GM23338 (cell line): ENCODE measurements at regions not wholly inside any gene's neighbourhood (a gene's known extent, or its start where the extent isn't known, plus 50 kb on each side); places are given as distances from the start of the nearest gene placed in this dataset.

Experiments used
- ATAC-seq: fragments of 200-7000 bp; cut with Tn5 transposase; 3 replicates; pipeline ENCODE4 v1.9.1; 2020
- DNase-seq: peaks from one replicate; pipeline ENCODE4 v3.0.0-alpha.2; 2015; ENCODE audit warnings: low spot score
- H2AFZ ChIP-seq: fragments of 200-600 bp; sonication (generic); 2 replicates; pipeline ENCODE4 v1.8.0; 2016; ENCODE audit warnings: antibody characterized with exemption, mild to moderate bottlenecking, moderate library complexity
- H3F3A ChIP-seq: fragments of 200-600 bp; sonication (generic); replicated peaks from 2 replicates; pipeline ENCODE4 v1.8.0; 2017; ENCODE audit warnings: antibody characterized with exemption, mixed run types, low read depth
- H3K27ac ChIP-seq: fragments of 200-600 bp; sonication (generic); 2 replicates; pipeline ENCODE4 v1.6.1; 2016; ENCODE audit warnings: low read depth
- H3K27me3 ChIP-seq: fragments of 200-600 bp; sonication (generic); 2 replicates; pipeline ENCODE4 v1.8.0; 2016; ENCODE audit warnings: mild to moderate bottlenecking, mixed run types, moderate library complexity; ENCODE audit not compliant: insufficient read depth
- H3K36me3 ChIP-seq: fragments of 200-600 bp; sonication (generic); 2 replicates; pipeline ENCODE4 v1.8.0; 2016; ENCODE audit warnings: mild to moderate bottlenecking; ENCODE audit not compliant: insufficient read depth
- H3K4me1 ChIP-seq: fragments of 200-600 bp; sonication (generic); 2 replicates; pipeline ENCODE4 v1.8.0; 2016; ENCODE audit warnings: mild to moderate bottlenecking, moderate library complexity; ENCODE audit not compliant: insufficient read depth
- H3K4me2 ChIP-seq: fragments of 200-600 bp; sonication (generic); 2 replicates; pipeline ENCODE4 v1.7.1; 2017; ENCODE audit warnings: mixed run types
- H3K4me3 ChIP-seq: fragments of 200-600 bp; sonication (generic); 2 replicates; pipeline ENCODE4 v1.6.1; 2016; ENCODE audit warnings: mixed run types
- H3K79me2 ChIP-seq: fragments of 200-600 bp; sonication (generic); replicated peaks from 2 replicates; pipeline ENCODE4 v1.8.0; 2017; ENCODE audit warnings: mild to moderate bottlenecking; ENCODE audit not compliant: insufficient read depth
- H3K9me2 ChIP-seq: fragments of 200-600 bp; sonication (generic); 2 replicates; pipeline ENCODE4 v1.8.0; 2017; ENCODE audit not compliant: insufficient read depth
- H4K20me1 ChIP-seq: fragments of 200-600 bp; sonication (generic); replicated peaks from 2 replicates; pipeline ENCODE4 v1.8.0; 2017; ENCODE audit warnings: mild to moderate bottlenecking; ENCODE audit not compliant: insufficient read depth
- H3K27ac Mint-ChIP-seq: 2 replicates; pipeline ENCODE4 v1.8.0; 2020; ENCODE audit warnings: inconsistent platforms, mild to moderate bottlenecking, moderate library complexity, mixed read lengths
- H3K27me3 Mint-ChIP-seq: 3 replicates; pipeline ENCODE4 v1.8.0; 2022; ENCODE audit warnings: low read depth, mild to moderate bottlenecking, moderate library complexity, mixed read lengths, inconsistent platforms; ENCODE audit not compliant: insufficient read depth, poor library complexity
- H3K36me3 Mint-ChIP-seq: 3 replicates; pipeline ENCODE4 v1.8.0; 2021; ENCODE audit warnings: low read depth, mild to moderate bottlenecking, inconsistent platforms, moderate library complexity, mixed read lengths
- H3K4me1 Mint-ChIP-seq: 3 replicates; pipeline ENCODE4 v1.8.0; 2020; ENCODE audit warnings: mild to moderate bottlenecking, inconsistent platforms, mixed read lengths
- H3K4me3 Mint-ChIP-seq: 3 replicates; pipeline ENCODE4 v1.8.0; 2021; ENCODE audit warnings: moderate library complexity, mild to moderate bottlenecking, inconsistent platforms, mixed read lengths
- H3K9me3 Mint-ChIP-seq: 3 replicates; pipeline ENCODE4 v1.8.0; 2020; ENCODE audit warnings: moderate library complexity, mild to moderate bottlenecking, inconsistent platforms, mixed read lengths
- CREB1 ChIP-seq: fragments of 250-450 bp; sonication (Bioruptor Pico); IDR thresholded peaks from 2 replicates; pipeline ENCODE4 v1.5.0; 2020; ENCODE audit warnings: low read depth, mild to moderate bottlenecking, moderate library complexity
- EZH2 ChIP-seq: fragments of 200-600 bp; sonication (generic); IDR thresholded peaks from one replicate; pipeline ENCODE4 v1.8.0; 2017; ENCODE audit warnings: antibody characterized with exemption, mild to moderate bottlenecking, low read depth; ENCODE audit not compliant: unreplicated experiment
- EZH2phosphoT487 ChIP-seq: fragments of 200-600 bp; sonication (generic); IDR thresholded peaks from one replicate; pipeline ENCODE4 v1.8.1; 2018; ENCODE audit warnings: antibody characterized with exemption; ENCODE audit not compliant: unreplicated experiment
- JUNB ChIP-seq: IDR thresholded peaks from one replicate; pipeline ENCODE4 v1.6.1; 2016; ENCODE audit warnings: antibody characterized with exemption; ENCODE audit not compliant: unreplicated experiment
- NANOG ChIP-seq: IDR thresholded peaks from 2 replicates; pipeline ENCODE4 v1.6.1; 2016; ENCODE audit warnings: antibody characterized with exemption, borderline replicate concordance
- POLR2AphosphoS5 ChIP-seq: IDR thresholded peaks from 2 replicates; pipeline ENCODE4 v1.6.1; 2016; ENCODE audit warnings: antibody characterized with exemption, low read depth
- STAT1 ChIP-seq: IDR thresholded peaks from one replicate; pipeline ENCODE4 v1.6.1; 2016; ENCODE audit warnings: antibody characterized with exemption; ENCODE audit not compliant: unreplicated experiment
- TF ChIP-seq, protein P1 (sequence below), 2 experiments: fragments of 200-600 bp in 1 of 2; sonication (generic) in 1 of 2; conservative IDR thresholded peaks; 2 replicates each; pipeline versions ENCODE4 v1.5.1 to v1.6.1; 2016 to 2017; ENCODE audit warnings: antibody characterized with exemption in 2 of 2, low read depth in 2 of 2, mild to moderate bottlenecking in 2 of 2, moderate library complexity in 1 of 2
- TF ChIP-seq, protein P2 (sequence below): IDR thresholded peaks from one replicate; pipeline ENCODE4 v1.6.1; 2018; ENCODE audit warnings: antibody characterized with exemption; ENCODE audit not compliant: unreplicated experiment
- TF ChIP-seq, protein P3 (sequence below): IDR thresholded peaks from 2 replicates; pipeline ENCODE4 v1.6.1; 2016; ENCODE audit warnings: antibody characterized with exemption

DNA sequence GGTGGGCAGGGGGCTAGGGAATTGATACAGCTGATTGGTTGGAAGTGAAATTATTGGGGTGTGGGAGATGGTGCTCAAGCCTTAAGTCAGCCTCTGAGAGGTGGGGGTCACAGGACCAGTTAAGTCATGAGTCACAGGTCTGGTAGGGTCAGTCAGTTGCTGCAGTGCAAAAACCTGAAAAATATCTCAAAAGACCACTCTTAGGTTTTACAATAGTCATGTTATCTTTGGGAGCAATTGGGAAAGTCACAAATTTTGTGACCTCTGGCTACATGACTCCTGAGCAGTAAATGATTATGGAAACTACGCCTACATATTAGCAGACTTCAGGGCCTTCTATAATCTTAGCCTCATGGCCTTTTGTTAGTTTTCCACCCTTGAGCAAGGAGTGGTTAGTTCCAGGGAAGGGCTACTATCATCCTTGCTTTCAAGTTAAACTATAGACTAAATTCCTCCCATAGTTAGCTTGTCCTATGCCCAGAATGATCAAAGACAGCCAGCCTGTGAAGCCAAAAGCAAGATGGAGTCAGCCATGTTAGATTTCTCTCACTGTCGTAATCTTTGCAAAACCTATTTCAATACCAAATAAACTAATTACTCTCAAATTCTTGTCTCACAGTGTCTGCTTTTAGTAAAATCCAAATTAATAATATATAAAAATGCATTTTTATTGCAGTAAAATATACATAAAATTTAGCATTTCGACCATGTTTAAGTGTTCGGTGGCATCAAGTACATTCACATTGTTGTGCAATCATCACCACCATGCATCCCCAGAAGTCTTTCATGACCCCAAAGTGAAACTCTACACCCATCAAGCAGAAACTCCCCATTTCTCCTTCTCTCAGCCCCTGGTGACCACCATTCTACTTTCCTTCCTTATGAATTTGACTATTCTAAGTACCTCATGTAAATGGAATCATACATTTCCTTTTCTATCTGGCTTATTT lies 60.9 kb upstream of the CD2AP start (continued):
- TF ChIP-seq POLR2AphosphoS5: no peak
- TF ChIP-seq, protein P1, sequence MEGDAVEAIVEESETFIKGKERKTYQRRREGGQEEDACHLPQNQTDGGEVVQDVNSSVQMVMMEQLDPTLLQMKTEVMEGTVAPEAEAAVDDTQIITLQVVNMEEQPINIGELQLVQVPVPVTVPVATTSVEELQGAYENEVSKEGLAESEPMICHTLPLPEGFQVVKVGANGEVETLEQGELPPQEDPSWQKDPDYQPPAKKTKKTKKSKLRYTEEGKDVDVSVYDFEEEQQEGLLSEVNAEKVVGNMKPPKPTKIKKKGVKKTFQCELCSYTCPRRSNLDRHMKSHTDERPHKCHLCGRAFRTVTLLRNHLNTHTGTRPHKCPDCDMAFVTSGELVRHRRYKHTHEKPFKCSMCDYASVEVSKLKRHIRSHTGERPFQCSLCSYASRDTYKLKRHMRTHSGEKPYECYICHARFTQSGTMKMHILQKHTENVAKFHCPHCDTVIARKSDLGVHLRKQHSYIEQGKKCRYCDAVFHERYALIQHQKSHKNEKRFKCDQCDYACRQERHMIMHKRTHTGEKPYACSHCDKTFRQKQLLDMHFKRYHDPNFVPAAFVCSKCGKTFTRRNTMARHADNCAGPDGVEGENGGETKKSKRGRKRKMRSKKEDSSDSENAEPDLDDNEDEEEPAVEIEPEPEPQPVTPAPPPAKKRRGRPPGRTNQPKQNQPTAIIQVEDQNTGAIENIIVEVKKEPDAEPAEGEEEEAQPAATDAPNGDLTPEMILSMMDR (conservative IDR thresholded peaks at IDR 0.05; ENCODE audit: low read depth in 2 of 2): no peak

DNA sequence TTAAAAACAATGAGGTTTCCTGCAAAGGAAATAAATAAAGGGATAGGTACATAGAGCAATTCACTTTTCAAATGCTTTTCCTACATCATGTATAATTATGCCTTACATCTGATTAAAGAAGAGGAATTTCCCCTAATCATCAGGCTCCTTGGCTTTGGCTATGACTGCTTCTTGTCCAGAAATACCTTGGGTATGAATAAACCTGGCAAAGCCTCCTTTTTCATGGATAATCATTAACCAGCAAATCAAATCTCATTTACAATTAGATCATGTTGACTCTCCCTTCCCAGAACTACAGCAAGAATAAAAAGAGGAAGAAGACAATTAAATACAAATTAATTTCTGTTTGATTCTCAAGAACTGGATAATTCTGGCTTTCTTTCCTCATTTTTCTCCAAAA lies 58.0 kb upstream of the CD2AP start:
- Mint-ChIP-seq H3K27ac (no peak overlapping the region), H3K4me3 (no peak overlapping the region)
- TF ChIP-seq CREB1 (CRISPR knock-in tag) (no peak), JUNB (no peak), EZH2 (no peak), POLR2AphosphoS5 (no peak), NANOG (no peak), EZH2phosphoT487 (no peak), STAT1 (no peak)
- TF ChIP-seq, protein P2, sequence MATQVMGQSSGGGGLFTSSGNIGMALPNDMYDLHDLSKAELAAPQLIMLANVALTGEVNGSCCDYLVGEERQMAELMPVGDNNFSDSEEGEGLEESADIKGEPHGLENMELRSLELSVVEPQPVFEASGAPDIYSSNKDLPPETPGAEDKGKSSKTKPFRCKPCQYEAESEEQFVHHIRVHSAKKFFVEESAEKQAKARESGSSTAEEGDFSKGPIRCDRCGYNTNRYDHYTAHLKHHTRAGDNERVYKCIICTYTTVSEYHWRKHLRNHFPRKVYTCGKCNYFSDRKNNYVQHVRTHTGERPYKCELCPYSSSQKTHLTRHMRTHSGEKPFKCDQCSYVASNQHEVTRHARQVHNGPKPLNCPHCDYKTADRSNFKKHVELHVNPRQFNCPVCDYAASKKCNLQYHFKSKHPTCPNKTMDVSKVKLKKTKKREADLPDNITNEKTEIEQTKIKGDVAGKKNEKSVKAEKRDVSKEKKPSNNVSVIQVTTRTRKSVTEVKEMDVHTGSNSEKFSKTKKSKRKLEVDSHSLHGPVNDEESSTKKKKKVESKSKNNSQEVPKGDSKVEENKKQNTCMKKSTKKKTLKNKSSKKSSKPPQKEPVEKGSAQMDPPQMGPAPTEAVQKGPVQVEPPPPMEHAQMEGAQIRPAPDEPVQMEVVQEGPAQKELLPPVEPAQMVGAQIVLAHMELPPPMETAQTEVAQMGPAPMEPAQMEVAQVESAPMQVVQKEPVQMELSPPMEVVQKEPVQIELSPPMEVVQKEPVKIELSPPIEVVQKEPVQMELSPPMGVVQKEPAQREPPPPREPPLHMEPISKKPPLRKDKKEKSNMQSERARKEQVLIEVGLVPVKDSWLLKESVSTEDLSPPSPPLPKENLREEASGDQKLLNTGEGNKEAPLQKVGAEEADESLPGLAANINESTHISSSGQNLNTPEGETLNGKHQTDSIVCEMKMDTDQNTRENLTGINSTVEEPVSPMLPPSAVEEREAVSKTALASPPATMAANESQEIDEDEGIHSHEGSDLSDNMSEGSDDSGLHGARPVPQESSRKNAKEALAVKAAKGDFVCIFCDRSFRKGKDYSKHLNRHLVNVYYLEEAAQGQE: no peak
- TF ChIP-seq, protein P1 (conservative IDR thresholded peaks at IDR 0.05; ENCODE audit: low read depth in 2 of 2): no peak
- TF ChIP-seq, protein P3, sequence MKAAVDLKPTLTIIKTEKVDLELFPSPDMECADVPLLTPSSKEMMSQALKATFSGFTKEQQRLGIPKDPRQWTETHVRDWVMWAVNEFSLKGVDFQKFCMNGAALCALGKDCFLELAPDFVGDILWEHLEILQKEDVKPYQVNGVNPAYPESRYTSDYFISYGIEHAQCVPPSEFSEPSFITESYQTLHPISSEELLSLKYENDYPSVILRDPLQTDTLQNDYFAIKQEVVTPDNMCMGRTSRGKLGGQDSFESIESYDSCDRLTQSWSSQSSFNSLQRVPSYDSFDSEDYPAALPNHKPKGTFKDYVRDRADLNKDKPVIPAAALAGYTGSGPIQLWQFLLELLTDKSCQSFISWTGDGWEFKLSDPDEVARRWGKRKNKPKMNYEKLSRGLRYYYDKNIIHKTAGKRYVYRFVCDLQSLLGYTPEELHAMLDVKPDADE: no peak

More for the DNA sequence above, 58.0 kb upstream of the CD2AP start:
- no peaks in the 10 kb centered on the region for H3K9me3 Mint-ChIP-seq
- DNase-seq: no peak
- no peak overlapping the region for H3K27ac ChIP-seq
- no peaks in the 10 kb centered on the region for H3K4me1 ChIP-seq
- H3K27me3 ChIP-seq: no peaks in the 10 kb centered on the region
- no peaks in the 10 kb centered on the region for H3F3A ChIP-seq
- no peak overlapping the region for H2AFZ ChIP-seq
- H3K9me2 ChIP-seq: no peaks in the 10 kb centered on the region; the same call in 1 of the 2 replicates
- ATAC-seq: no peak
- H3K4me3 ChIP-seq: no peak overlapping the region
- H3K4me1 Mint-ChIP-seq: peaks cover 10% of the 10 kb centered on the region; the same call in 2 of the 3 replicates
- H4K20me1 ChIP-seq: no peaks in the 10 kb centered on the region
- H3K36me3 Mint-ChIP-seq: no peaks in the 10 kb centered on the region
- no peaks in the 10 kb centered on the region for H3K36me3 ChIP-seq
- peaks cover 2% of the 10 kb centered on the region for H3K27me3 Mint-ChIP-seq
- H3K4me2 ChIP-seq: no peak overlapping the region
- no peaks in the 10 kb centered on the region for H3K79me2 ChIP-seq
